Uterus (tissue), 3 donors: ENCODE measurements at regions not wholly inside any gene's neighbourhood (a gene's known extent, or its start where the extent isn't known, plus 50 kb on each side); places are given as distances from the start of the nearest gene placed in this dataset.

ENCODE experiments used
- DNase-seq, 2 donors: peaks; one replicate each; pipeline ENCODE4 v3.0.0-alpha.2; 2019 to 2020
- H3K27ac ChIP-seq, 2 donors: fragments of 200-600 bp; sonication (generic); 1 replicate in 1 of 2; 2 replicates in 1 of 2; pipeline ENCODE4 v1.5.1; 2016 to 2018
- H3K27me3 ChIP-seq, 2 donors: fragments of 200-600 bp; sonication (generic); one replicate each; pipeline ENCODE4 v1.5.1; 2018 to 2019; ENCODE audit warnings: control low read depth in 1 of 2
- H3K36me3 ChIP-seq, 2 donors: fragments of 200-600 bp; sonication (generic); one replicate each; pipeline ENCODE4 v1.5.1; 2019; ENCODE audit warnings: control low read depth in 1 of 2
- H3K4me1 ChIP-seq, 2 donors: fragments of 200-600 bp; sonication (generic); one replicate each; pipeline ENCODE4 v1.5.1; 2018 to 2019; ENCODE audit warnings: control low read depth in 1 of 2
- H3K4me3 ChIP-seq, 2 donors: fragments of 200-600 bp; sonication (generic); 1 replicate in 1 of 2; 2 replicates in 1 of 2; pipeline ENCODE4 v1.5.1; 2018 to 2019; ENCODE audit warnings: mild to moderate bottlenecking in 1 of 2
- H3K9me3 ChIP-seq, 2 donors: fragments of 200-600 bp; sonication (generic); one replicate each; pipeline ENCODE4 v1.5.1; 2019; ENCODE audit warnings: control low read depth in 1 of 2
- POLR2A ChIP-seq, 2 donors: fragments of 450-650 bp; IDR thresholded peaks; one replicate each; pipeline ENCODE4 v1.6.1; 2016; ENCODE audit warnings: antibody characterized with exemption in 2 of 2, mild to moderate bottlenecking in 1 of 2, moderate library complexity in 1 of 2
- intact Hi-C: fragments of 100-400 bp; cut with DNase I; formaldehyde crosslinking; loops from one replicate; pipeline ENCODE4 v1.15.1; 2023; ENCODE audit warnings: low total_unique reads
- TF ChIP-seq, protein P1 (sequence below), 4 experiments: fragments of 200-600 bp in 2 of 4; fragments of 450-650 bp in 2 of 4; sonication (generic) in 2 of 4; IDR thresholded peaks; one replicate each; pipeline ENCODE4 v1.5.1; 2016 to 2019; ENCODE audit warnings: antibody characterized with exemption in 4 of 4, mild to moderate bottlenecking in 2 of 4, moderate library complexity in 1 of 4
- donor health status: DM: yes; HTN: yes; CAD: no.

DNA sequence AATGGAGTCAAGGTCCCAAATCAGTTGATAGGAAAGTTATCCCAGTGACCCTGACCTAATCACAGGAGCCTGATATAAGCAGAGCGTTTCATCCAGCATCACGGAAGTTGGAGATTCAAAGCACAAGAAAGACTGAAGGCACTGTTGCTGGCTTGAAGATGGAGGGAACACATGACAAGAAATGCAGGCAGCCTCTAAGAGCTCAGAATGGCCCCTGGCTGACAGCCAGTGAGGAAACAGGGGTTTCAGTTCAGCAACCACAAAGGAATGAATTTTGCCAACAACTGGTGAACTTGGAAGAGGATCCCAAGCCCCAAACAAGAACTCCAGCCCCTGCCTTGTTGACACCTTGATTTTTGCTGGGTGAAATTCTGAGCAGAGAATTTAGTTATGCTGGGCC, 778.5 kb downstream of the MAFB start:
- intact Hi-C loops, result no loop called here
- TF ChIP-seq, protein P1, sequence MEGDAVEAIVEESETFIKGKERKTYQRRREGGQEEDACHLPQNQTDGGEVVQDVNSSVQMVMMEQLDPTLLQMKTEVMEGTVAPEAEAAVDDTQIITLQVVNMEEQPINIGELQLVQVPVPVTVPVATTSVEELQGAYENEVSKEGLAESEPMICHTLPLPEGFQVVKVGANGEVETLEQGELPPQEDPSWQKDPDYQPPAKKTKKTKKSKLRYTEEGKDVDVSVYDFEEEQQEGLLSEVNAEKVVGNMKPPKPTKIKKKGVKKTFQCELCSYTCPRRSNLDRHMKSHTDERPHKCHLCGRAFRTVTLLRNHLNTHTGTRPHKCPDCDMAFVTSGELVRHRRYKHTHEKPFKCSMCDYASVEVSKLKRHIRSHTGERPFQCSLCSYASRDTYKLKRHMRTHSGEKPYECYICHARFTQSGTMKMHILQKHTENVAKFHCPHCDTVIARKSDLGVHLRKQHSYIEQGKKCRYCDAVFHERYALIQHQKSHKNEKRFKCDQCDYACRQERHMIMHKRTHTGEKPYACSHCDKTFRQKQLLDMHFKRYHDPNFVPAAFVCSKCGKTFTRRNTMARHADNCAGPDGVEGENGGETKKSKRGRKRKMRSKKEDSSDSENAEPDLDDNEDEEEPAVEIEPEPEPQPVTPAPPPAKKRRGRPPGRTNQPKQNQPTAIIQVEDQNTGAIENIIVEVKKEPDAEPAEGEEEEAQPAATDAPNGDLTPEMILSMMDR (IDR thresholded peaks at IDR 0.05), result no peak
- TF ChIP-seq POLR2A (IDR thresholded peaks at IDR 0.05), result no peak
- DNase-seq, result no peak
- Histone ChIP-seq H3K4me1 (no peaks in the 10 kb centered on the region), H3K27me3 (no peaks in the 10 kb centered on the region), H3K4me3 (no peak overlapping the region), H3K36me3 (no peaks in the 10 kb centered on the region), H3K9me3 (no peaks in the 10 kb centered on the region), H3K27ac (no peak overlapping the region)

DNA sequence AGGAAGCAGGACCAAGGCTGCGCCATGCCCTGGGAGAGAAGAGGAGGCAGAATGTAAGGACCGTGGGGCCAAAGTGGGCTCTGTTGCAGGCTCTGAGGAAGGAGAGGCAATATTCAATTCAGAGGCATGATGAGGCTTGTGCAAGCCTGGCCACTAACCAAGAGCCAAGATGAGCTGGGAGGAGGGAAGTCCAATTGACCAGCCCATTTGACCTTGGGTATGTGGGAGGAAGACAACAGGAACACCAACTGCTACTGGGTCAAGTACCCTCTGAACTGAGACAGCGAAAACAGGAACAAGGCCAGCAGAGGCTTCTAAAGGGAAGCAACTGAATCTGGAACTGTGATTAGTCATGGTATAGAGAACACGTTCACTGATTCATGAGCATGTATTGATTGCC, 779.6 kb downstream of the MAFB start:
- TF ChIP-seq, protein P1 (IDR thresholded peaks at IDR 0.05), result no peak
- no peak for TF ChIP-seq POLR2A (IDR thresholded peaks at IDR 0.05)
- no peak for DNase-seq

DNA sequence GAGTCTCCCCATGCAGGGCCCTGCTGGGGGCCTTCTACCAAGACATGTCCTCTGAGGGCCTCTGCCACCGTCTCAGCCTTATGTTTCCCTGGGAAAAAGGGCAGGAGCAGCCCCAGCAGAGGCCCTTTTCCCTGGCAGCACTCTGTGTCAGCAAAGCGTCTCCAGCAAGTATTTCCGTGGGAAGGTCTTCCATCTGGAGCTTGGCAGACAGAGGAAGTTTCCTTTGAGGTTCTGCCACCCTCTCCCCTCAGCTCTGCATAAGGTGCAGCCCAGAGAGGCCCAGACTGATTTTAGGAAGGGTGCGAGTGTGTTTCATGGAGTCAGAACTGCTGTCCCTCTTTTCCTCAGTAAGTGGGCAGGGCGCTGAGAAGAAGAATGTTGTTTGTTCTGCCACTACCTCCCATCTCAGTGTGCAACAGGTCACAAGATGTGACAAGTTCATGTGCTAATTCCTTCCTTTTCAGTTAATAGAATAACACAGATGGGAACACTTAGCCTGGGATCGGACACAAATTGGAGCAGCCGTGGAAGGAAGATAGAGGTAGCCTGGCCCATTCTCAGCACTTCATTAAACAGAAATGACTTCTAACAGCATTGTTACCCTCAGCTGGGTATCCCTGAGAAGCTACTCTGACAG, 784.4 kb downstream of the MAFB start:
- no peak for TF ChIP-seq POLR2A (IDR thresholded peaks at IDR 0.05)
- TF ChIP-seq, protein P1 (IDR thresholded peaks at IDR 0.05), result no peak
- Histone ChIP-seq H3K27ac (no peak overlapping the region), H3K4me3 (no peak overlapping the region), H3K9me3 (no peaks in the 10 kb centered on the region), H3K4me1 (no peaks in the 10 kb centered on the region), H3K36me3 (no peaks in the 10 kb centered on the region), H3K27me3 (no peaks in the 10 kb centered on the region)
- intact Hi-C loops, result no loop called here
- no peak for DNase-seq

More for the DNA sequence above, 779.6 kb downstream of the MAFB start:
- Histone ChIP-seq H3K4me1 (no peaks in the 10 kb centered on the region), H3K9me3 (no peaks in the 10 kb centered on the region), H3K4me3 (no peak overlapping the region), H3K27me3 (no peaks in the 10 kb centered on the region), H3K36me3 (no peaks in the 10 kb centered on the region), H3K27ac (no peak overlapping the region)
- intact Hi-C loops, result no loop called here

DNA sequence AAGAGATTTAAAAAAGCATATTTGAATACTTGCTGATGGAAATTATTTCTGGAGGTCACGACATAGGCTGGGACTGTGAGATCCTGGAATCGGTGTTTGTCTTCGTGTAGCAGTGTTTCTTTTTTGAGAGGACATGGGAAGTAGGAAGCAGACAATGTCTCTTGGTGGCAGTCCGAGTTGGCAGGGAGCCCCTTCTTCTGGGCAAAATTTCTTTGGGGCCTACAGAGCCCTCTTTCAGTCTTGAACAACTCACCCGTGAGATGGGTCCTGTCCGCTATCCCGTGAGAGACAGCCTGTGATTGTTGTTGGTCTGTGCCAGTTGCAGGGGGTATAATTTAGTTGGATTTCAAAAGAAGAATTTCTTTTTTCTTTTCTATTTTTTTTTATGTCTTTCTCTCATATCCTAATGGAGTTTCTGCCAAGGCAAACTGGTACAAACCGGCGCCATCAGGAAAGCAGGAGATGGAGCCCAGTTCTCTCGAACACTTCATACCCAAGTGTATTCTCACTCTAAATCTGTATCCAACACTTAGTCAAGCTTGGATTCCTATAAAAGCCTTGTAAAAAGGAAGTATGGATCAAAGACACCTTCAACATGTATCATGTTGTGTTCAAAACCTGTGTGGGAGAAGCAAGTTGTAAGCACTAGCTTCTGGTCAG, 785.1 kb downstream of the MAFB start:
- Histone ChIP-seq H3K4me1 (no peaks in the 10 kb centered on the region), H3K27me3 (no peaks in the 10 kb centered on the region), H3K36me3 (no peaks in the 10 kb centered on the region), H3K27ac (no peak overlapping the region), H3K9me3 (no peaks in the 10 kb centered on the region), H3K4me3 (no peak overlapping the region)
- no peak for DNase-seq
- intact Hi-C loops, result no loop called here
- TF ChIP-seq POLR2A (IDR thresholded peaks at IDR 0.05), result no peak
- TF ChIP-seq, protein P1 (IDR thresholded peaks at IDR 0.05), result no peak

DNA sequence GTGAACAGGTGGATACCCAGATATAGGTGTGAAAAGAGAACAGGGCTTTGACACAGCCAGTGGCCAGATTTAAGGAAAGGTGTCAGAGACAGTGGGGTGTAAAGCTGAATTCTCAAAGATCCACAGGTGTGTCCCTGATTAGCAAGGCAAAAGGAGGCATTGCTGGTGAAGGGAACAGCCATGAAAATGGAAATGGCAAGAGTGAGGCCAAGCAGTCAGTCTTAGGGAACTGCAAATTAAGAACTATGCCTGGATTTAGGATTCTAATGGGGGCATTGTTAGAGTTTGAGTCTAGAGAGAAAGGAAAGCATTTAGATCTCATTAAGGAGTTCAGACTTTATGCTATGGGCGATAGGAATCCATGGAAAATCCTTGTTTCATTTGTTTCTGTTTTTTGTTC, 789.2 kb downstream of the MAFB start:
- H3K9me3 ChIP-seq, result no peaks in the 10 kb centered on the region
- no peak for TF ChIP-seq POLR2A (IDR thresholded peaks at IDR 0.05)
- TF ChIP-seq, protein P1 (IDR thresholded peaks at IDR 0.05), result no peak
- H3K4me3 ChIP-seq, result no peak overlapping the region
- no peaks in the 10 kb centered on the region for H3K27me3 ChIP-seq
- no peaks in the 10 kb centered on the region for H3K4me1 ChIP-seq
- DNase-seq, result no peak
- no peak overlapping the region for H3K27ac ChIP-seq
- H3K36me3 ChIP-seq, result no peaks in the 10 kb centered on the region
- intact Hi-C loops, result no loop called here
